ENCODE measurements at regions not wholly inside any gene's neighbourhood (a gene's known extent, or its start where the extent isn't known, plus 50 kb on each side); places are given as distances from the start of the nearest gene placed in this dataset.

GRCh38 chr1:232518349-232518748 is 111.6 kb downstream of the SIPA1L2 start:
- no peak for DNase-seq

DNA sequence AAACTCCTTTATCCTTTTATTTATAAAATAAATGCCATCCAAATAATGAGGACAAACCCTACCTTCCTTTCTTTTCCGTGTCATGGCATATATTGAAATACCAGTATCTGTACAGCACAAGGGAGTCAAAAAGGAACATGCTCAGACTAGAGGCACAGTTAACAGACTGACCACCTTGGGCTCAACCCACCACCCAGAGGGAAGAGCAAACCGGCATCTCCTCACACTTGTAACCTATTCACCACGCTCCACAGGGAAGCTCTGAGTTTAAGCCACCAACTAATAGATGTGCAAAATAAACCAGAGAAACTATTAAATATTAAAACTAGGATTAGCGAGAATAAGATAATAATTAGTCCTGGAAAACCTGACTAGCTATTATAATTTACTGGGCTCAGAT is 112.7 kb downstream of the SIPA1L2 start:
- no peak for DNase-seq

GRCh38 chr1:232515706-232516105 is 114.2 kb downstream of the SIPA1L2 start:
- DNase-seq, result no peak

GRCh38 chr1:232512712-232513111 is 117.2 kb downstream of the SIPA1L2 start:
- no peak for DNase-seq

DNA sequence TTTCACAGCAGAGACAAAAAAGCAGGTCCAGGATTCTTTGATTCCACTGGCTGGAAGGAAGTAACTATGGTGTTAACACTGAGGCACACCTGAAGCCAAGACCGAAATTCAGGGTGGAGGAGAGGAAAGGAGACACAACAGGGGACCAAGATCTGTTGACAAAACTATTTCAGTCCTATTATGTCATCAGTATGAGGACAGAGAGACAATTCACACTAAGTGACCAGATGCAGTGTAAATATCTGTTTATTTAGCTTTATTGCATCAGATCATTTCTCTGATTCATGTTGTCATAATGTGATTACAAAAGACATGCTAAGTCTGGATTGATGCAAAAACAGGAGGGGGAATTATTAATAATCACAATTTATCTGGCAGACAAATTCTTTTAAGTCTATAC is 118.8 kb downstream of the SIPA1L2 start:
- DNase-seq, result no peak

DNA sequence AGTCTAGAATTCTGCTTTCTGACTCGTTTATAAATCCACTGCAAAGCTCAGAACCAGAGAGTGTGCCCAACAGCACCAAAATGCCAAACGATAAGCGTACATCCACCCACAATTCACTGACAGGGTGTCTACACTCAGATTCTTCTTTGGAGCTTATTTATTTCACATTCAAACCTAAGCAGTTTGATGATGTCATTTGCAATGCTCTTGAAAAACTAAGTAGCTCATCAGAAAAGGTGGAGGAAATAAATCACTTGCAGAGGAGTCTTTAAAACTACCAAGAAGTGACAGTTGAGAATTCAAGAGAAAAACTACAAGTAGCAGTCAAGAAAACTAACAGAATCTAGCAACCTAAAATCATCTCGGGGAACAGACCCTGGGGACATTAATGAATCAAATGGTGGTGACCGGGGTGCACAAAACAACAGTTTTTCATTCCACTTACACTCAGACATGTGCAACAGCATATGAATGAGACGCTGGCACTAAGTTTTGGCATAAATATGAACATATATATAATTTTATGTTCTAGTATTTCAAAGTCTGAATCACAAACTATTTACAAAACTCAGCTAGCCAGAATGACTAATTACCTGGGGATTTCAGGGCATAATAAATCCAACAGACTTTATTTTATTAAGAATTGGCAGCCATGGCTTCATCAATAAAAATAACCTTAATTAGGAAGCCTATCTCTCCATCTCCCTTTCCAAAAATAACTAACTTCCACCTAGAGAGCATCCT is 119.4 kb downstream of the SIPA1L2 start:
- DNase-seq, result no peak

DNA sequence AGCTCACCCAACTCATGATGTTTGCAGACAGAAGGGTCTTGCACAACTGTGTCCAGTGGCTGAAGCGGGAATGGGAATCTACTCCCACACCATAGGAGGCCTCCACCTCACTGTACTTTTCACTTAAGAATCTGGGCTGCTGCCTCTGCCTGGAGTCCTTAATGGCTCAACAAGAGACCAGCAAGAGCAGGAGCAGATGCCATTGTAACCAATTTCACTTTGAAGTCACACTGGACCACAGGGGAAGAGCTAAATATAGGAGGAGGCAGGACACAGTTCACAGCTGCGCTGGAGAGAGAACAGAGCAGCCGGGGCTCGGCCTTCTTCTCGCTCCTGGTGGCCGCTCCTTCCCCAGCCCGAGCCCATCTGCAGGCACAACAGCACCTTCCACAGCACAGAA is 120.4 kb downstream of the SIPA1L2 start:
- DNase-seq, result no peak

DNA sequence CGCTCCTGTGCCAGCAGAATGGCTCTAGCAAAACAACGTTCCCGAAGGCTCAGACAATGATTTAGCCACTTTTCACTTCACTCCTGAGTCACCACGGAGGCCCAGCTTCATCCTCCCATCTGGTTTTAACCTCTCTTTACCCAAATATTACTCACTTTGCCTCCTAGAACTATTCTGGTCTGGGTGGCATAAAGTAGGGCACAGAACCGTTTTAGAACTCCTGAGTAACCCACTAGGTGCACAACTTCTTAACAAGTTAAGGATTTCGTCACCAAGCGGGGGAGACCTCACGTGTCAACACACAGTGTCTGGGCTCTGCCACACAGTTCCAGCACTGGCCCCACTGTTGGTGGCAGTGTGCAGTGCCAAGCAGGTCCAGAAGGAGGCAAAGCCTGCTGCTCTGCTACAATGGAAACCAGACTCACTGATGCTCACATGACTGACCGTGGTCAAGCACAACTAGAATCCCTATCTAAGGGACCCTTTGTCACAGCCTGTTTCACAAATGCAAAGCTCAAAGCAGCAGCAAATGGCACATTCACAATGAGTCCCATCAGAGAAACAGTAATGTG is 121.7 kb downstream of the SIPA1L2 start:
- DNase-seq, result no peak

GRCh38 chr1:232507571-232507970 is 122.4 kb downstream of the SIPA1L2 start:
- DNase-seq, result no peak

- DNase-seq, result no peak
Measured at GRCh38 chr1:232505884-232506283, 124.0 kb downstream of the SIPA1L2 start.

- DNase-seq, result no peak
Measured at GRCh38 chr1:232504651-232505050, 125.3 kb downstream of the SIPA1L2 start.

DNA sequence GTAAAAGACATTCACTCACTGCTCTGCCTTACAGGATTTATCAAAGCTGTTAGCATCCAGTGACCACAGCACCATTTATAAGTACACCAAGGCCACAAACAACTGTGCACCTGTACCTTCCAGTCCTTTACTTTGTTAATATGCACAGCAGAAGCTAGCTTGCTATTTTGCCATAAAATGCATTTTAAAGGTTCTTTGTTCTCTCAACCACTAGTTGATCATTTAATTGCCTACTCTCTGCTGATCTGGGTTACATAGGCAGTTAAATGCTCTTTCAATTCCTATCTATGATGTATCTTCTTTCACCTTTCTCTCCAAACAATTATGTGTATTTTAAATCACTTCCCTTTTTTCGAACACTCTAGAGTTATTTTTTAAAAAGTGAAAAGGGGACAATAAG is 126.4 kb downstream of the SIPA1L2 start:
- no peak for DNase-seq

DNA sequence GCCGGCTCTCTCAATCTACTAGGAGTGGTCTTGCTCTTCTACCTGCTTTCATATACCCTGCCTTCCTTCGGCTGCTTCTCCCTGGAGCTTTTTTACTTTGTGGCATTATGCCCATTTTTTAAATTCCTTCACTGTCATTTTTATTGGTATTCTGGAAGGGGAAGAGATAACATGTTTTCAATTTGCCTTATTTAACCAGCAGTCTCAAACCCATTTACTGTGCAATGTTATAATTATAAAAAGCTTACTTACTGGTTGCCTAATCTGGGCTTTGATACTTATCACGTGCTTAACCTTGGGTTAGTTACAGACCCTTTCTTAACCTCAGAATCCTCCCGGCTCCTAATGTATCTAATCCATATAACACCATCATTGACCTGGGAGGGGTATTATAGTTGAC is 128.1 kb downstream of the SIPA1L2 start:
- DNase-seq, result no peak

GRCh38 chr1:232499188-232499587 is 130.7 kb downstream of the SIPA1L2 start:
- DNase-seq, result no peak

DNA sequence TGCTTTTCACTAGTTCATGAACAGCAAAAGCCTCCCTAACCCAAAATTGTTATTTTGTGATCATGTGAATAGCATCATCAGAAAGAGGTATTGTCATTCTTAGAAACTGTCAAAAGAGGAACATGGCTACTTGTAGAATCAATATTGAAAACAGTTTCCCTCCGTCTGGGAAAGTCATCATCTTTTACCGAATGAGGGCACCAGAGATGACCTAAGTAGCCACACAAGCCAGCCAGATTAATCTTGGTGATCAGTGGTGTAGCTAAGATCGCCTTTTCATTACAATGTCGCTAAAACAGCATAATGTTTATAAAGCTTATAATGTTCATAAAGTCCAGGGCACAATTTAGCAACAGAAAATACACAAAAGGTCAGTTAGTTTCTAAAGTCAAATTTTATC is 136.1 kb downstream of the SIPA1L2 start:
- DNase-seq, result no peak

- DNase-seq, result no peak
Measured at GRCh38 chr1:232489256-232489655, 140.7 kb downstream of the SIPA1L2 start.

DNA sequence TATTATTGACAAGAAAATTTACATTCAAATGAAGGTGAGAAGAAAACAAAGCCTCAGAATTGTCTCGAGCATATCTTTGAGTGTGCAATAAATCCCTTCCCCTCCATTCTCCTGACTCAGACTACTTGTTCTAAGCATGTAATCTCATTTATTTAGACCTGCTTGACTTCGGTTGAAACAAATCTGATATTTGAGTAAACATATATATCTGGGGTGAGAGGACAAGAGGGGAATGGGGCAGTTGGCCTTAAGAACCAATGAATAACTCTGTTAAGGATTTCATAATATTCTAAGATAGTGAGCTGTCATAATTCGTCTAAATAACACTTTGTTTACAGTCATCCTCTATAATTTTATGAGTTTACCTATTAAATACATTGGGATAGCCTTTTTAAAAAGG is 142.7 kb downstream of the SIPA1L2 start:
- DNase-seq, result no peak

- DNase-seq, result no peak
Measured at GRCh38 chr1:232486454-232487207, 143.3 kb downstream of the SIPA1L2 start.

DNA sequence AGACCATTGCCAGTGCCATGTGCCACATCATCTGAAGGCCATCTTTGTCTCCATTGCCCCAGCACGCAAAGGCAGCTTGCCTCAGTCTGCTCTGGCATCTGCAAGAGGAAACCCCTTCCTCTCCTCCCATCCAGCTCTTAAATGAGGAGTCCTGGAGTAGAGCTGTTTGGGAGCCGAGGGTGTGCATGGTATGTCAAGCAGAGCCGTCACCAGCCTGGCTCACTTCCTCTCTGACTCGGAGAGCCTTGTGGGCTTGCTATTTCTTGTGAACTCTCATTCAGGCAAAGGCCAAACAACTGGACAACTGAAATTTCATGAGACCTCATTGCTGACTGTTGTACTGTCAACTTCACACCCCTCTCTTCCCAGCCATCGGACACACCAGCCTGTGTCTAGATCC is 143.9 kb downstream of the SIPA1L2 start:
- DNase-seq, result no peak

- DNase-seq, result no peak
Measured at GRCh38 chr1:232484856-232485255, 145.1 kb downstream of the SIPA1L2 start.

- DNase-seq, result no peak
Measured at GRCh38 chr1:232483826-232484225, 146.1 kb downstream of the SIPA1L2 start.

GRCh38 chr1:232481091-232481490 is 148.8 kb downstream of the SIPA1L2 start:
- DNase-seq, result no peak

DNA sequence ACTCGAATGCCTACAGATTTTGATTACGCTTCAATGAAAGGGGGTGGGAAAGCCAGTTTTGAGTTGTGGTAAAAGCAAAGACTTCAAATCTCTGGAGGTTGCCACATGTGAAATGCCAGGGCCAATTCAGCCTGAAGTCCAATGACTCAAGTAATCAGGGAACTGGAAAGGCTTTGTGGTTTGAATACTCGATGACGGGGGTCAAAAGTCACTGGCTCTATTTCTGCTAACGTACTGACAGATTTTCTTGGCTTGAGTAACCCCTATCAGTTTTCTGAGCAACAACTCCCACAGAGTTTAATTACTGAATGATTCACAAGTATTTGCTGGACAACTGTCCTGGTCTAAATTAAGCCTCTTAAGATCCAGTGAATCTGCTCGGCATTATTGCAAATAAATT is 152.2 kb downstream of the SIPA1L2 start:
- DNase-seq, result no peak

- DNase-seq, result no peak
Measured at GRCh38 chr1:232476538-232476950, 153.4 kb downstream of the SIPA1L2 start.
